HEK293 (cell line): ENCODE measurements at regions not wholly inside any gene's neighbourhood (a gene's known extent, or its start where the extent isn't known, plus 50 kb on each side); places are given as distances from the start of the nearest gene placed in this dataset.

Experiments used
- CTCF ChIA-PET: fragments of 350-600 bp; formaldehyde crosslinking; extraction: SDS; loops from one replicate; lab custom pipeline; 2021; ENCODE audit warnings: antibody characterized with exemption; lab: Yijun Ruan, JAX
- POLR2A ChIA-PET: fragments of 300-600 bp; formaldehyde crosslinking; extraction: SDS; loops from one replicate; lab custom pipeline; 2020; ENCODE audit warnings: antibody characterized with exemption, inconsistent platforms; lab: Yijun Ruan, JAX
- H3K27ac ChIP-seq: fragments of 200-500 bp; sonication (Bioruptor generic); 2 replicates; pipeline ENCODE4 v1.5.1; 2014; ENCODE audit warnings: low read depth, low read length, control low read depth, inconsistent platforms; ENCODE audit errors: extremely low read depth
- H3K36me3 ChIP-seq, 2 experiments: fragments of 200-500 bp in 1 of 2; sonication (Bioruptor generic) in 1 of 2; 1 replicate in 1 of 2; 2 replicates in 1 of 2; pipeline ENCODE4 v1.5.1; 2014 to 2017; ENCODE audit warnings: inconsistent platforms in 2 of 2, low read length in 2 of 2; ENCODE audit not compliant: control insufficient read depth in 2 of 2, insufficient read depth in 1 of 2
- H3K4me1 ChIP-seq: fragments of 200-500 bp; sonication (Bioruptor generic); 2 replicates; pipeline ENCODE4 v1.5.1; 2014; ENCODE audit warnings: mild to moderate bottlenecking, low read length, inconsistent platforms; ENCODE audit not compliant: control insufficient read depth, insufficient read depth
- H3K4me3 ChIP-seq: 2 replicates; pipeline ENCODE4 v1.5.1; 2011; ENCODE audit warnings: low read depth, mild to moderate bottlenecking, control low read depth, low read length, moderate library complexity
- H3K9me3 ChIP-seq: fragments of 200-500 bp; sonication (Bioruptor generic); 2 replicates; pipeline ENCODE4 v1.5.1; 2014; ENCODE audit warnings: low read depth, low read length, inconsistent platforms; ENCODE audit not compliant: control insufficient read depth, insufficient read depth
- GLI4 ChIP-seq: fragments of 450-650 bp; formaldehyde crosslinking; IDR thresholded peaks from 2 replicates; pipeline ENCODE4 v1.5.1; 2016; ENCODE audit warnings: missing biosample characterization, missing genetic modification characterization
- IKZF3 ChIP-seq: fragments of 450-650 bp; IDR thresholded peaks from 2 replicates; pipeline ENCODE4 v1.5.0; 2018; ENCODE audit warnings: missing biosample characterization, mild to moderate bottlenecking, missing genetic modification characterization, moderate library complexity
- KLF7 ChIP-seq: fragments of 450-650 bp; formaldehyde crosslinking; IDR thresholded peaks from 2 replicates; pipeline ENCODE4 v1.5.1; 2016; ENCODE audit warnings: missing biosample characterization, missing genetic modification characterization, borderline replicate concordance
- KLF9 ChIP-seq: fragments of 450-650 bp; formaldehyde crosslinking; IDR thresholded peaks from 2 replicates; pipeline ENCODE4 v1.5.1; 2016; ENCODE audit warnings: missing biosample characterization, missing genetic modification characterization, low read depth
- RBAK ChIP-seq: fragments of 450-650 bp; formaldehyde crosslinking; IDR thresholded peaks from 2 replicates; pipeline ENCODE4 v1.5.1; 2016; ENCODE audit warnings: missing biosample characterization, missing genetic modification characterization
- WT1 ChIP-seq: fragments of 450-650 bp; formaldehyde crosslinking; IDR thresholded peaks from 2 replicates; pipeline ENCODE4 v1.5.1; 2016; ENCODE audit warnings: missing biosample characterization, missing genetic modification characterization
- ZBTB1 ChIP-seq: fragments of 450-650 bp; formaldehyde crosslinking; IDR thresholded peaks from 2 replicates; pipeline ENCODE4 v1.5.1; 2016; ENCODE audit warnings: missing biosample characterization, missing genetic modification characterization
- ZBTB21 ChIP-seq: fragments of 450-650 bp; formaldehyde crosslinking; IDR thresholded peaks from 2 replicates; pipeline ENCODE4 v1.5.1; 2017; ENCODE audit warnings: missing biosample characterization, missing genetic modification characterization
- ZBTB48 ChIP-seq: fragments of 450-650 bp; formaldehyde crosslinking; IDR thresholded peaks from 2 replicates; pipeline ENCODE4 v1.5.1; 2016; ENCODE audit warnings: missing biosample characterization, missing genetic modification characterization
- ZNF10 ChIP-seq: fragments of 450-650 bp; formaldehyde crosslinking; IDR thresholded peaks from 2 replicates; pipeline ENCODE4 v1.5.1; 2017; ENCODE audit warnings: missing biosample characterization, missing genetic modification characterization
- ZNF19 ChIP-seq: fragments of 450-650 bp; formaldehyde crosslinking; IDR thresholded peaks from 2 replicates; pipeline ENCODE4; 2016; ENCODE audit warnings: missing biosample characterization, missing genetic modification characterization, low read depth
- ZNF223 ChIP-seq: fragments of 450-650 bp; formaldehyde crosslinking; IDR thresholded peaks from 2 replicates; pipeline ENCODE4 v1.5.1; 2016; ENCODE audit warnings: missing biosample characterization, missing genetic modification characterization
- ZNF362 ChIP-seq: fragments of 450-650 bp; formaldehyde crosslinking; IDR thresholded peaks from 2 replicates; pipeline ENCODE4 v1.5.1; 2016; ENCODE audit warnings: missing biosample characterization, missing genetic modification characterization
- ZNF433 ChIP-seq: fragments of 450-650 bp; formaldehyde crosslinking; IDR thresholded peaks from 2 replicates; pipeline ENCODE4 v1.5.1; 2016; ENCODE audit warnings: missing biosample characterization, missing genetic modification characterization, low read depth
- ZNF677 ChIP-seq: fragments of 450-650 bp; IDR thresholded peaks from 2 replicates; pipeline ENCODE4 v1.5.0; 2018; ENCODE audit warnings: missing biosample characterization, mild to moderate bottlenecking, missing genetic modification characterization, moderate library complexity
- ZNF776 ChIP-seq: fragments of 450-650 bp; formaldehyde crosslinking; IDR thresholded peaks from 2 replicates; pipeline ENCODE4 v1.5.0; 2017; ENCODE audit warnings: missing biosample characterization, missing genetic modification characterization, borderline replicate concordance
- ZNF837 ChIP-seq: fragments of 450-650 bp; formaldehyde crosslinking; IDR thresholded peaks from 2 replicates; pipeline ENCODE4 v1.5.1; 2016; ENCODE audit warnings: missing biosample characterization, missing genetic modification characterization
- ZNF843 ChIP-seq: fragments of 450-650 bp; formaldehyde crosslinking; IDR thresholded peaks from 2 replicates; pipeline ENCODE4 v1.5.1; 2016; ENCODE audit warnings: missing biosample characterization, missing genetic modification characterization
- ZSCAN30 ChIP-seq: fragments of 450-650 bp; IDR thresholded peaks from 2 replicates; pipeline ENCODE4 v1.5.1; 2018; ENCODE audit warnings: missing biosample characterization, mild to moderate bottlenecking, missing genetic modification characterization, moderate library complexity
- TF ChIP-seq, protein P1 (sequence below): fragments of 450-650 bp; formaldehyde crosslinking; IDR thresholded peaks from 2 replicates; pipeline ENCODE4 v1.5.1; 2017; ENCODE audit warnings: missing biosample characterization, missing genetic modification characterization
- TF ChIP-seq, protein P2 (sequence below): fragments of 450-650 bp; formaldehyde crosslinking; conservative IDR thresholded peaks from 2 replicates; pipeline ENCODE4 v1.5.1; 2016; ENCODE audit warnings: low read depth, missing biosample characterization, missing genetic modification characterization
- TF ChIP-seq, protein P3 (sequence below): fragments of 450-650 bp; formaldehyde crosslinking; IDR thresholded peaks from 2 replicates; pipeline ENCODE4 v1.5.1; 2016; ENCODE audit warnings: missing biosample characterization, missing genetic modification characterization
- TF ChIP-seq, protein P4 (sequence below): fragments of 450-650 bp; formaldehyde crosslinking; IDR thresholded peaks from 2 replicates; pipeline ENCODE4 v1.5.1; 2016; ENCODE audit warnings: missing biosample characterization, missing genetic modification characterization
- TF ChIP-seq, protein P5 (sequence below): fragments of 450-650 bp; formaldehyde crosslinking; IDR thresholded peaks from 2 replicates; pipeline ENCODE4 v1.5.1; 2016; ENCODE audit warnings: missing biosample characterization, missing genetic modification characterization

GRCh38 chr3:59433546-59433945, 383.7 kb upstream of the CFAP20DC start:
- ChIA-PET CTCF (interaction anchor here (0.6 kb wide), 1 partner anchor 853 kb away, joined by 4 read pairs; no protein-coding TSS in a partner anchor), POLR2A (no interaction called here)
- no peaks in the 10 kb centered on the region for H3K9me3 ChIP-seq
- no peak overlapping the region for H3K4me3 ChIP-seq
- no peaks in the 10 kb centered on the region for H3K36me3 ChIP-seq
- TF ChIP-seq ZNF362 (no peak), ZNF677 (tag by site-specific recombination) (no peak), WT1 (no peak), ZBTB21 (tag by site-specific recombination) (no peak), KLF7 (tag by site-specific recombination) (no peak), KLF9 (tag by site-specific recombination) (no peak), RBAK (tag by site-specific recombination) (no peak), ZNF433 (tag by site-specific recombination) (no peak), GLI4 (tag by site-specific recombination) (no peak)
- TF ChIP-seq, protein P1, sequence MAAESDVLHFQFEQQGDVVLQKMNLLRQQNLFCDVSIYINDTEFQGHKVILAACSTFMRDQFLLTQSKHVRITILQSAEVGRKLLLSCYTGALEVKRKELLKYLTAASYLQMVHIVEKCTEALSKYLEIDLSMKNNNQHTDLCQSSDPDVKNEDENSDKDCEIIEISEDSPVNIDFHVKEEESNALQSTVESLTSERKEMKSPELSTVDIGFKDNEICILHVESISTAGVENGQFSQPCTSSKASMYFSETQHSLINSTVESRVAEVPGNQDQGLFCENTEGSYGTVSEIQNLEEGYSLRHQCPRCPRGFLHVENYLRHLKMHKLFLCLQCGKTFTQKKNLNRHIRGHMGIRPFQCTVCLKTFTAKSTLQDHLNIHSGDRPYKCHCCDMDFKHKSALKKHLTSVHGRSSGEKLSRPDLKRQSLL (tag by site-specific recombination) = no peak
- TF ChIP-seq, protein P2, sequence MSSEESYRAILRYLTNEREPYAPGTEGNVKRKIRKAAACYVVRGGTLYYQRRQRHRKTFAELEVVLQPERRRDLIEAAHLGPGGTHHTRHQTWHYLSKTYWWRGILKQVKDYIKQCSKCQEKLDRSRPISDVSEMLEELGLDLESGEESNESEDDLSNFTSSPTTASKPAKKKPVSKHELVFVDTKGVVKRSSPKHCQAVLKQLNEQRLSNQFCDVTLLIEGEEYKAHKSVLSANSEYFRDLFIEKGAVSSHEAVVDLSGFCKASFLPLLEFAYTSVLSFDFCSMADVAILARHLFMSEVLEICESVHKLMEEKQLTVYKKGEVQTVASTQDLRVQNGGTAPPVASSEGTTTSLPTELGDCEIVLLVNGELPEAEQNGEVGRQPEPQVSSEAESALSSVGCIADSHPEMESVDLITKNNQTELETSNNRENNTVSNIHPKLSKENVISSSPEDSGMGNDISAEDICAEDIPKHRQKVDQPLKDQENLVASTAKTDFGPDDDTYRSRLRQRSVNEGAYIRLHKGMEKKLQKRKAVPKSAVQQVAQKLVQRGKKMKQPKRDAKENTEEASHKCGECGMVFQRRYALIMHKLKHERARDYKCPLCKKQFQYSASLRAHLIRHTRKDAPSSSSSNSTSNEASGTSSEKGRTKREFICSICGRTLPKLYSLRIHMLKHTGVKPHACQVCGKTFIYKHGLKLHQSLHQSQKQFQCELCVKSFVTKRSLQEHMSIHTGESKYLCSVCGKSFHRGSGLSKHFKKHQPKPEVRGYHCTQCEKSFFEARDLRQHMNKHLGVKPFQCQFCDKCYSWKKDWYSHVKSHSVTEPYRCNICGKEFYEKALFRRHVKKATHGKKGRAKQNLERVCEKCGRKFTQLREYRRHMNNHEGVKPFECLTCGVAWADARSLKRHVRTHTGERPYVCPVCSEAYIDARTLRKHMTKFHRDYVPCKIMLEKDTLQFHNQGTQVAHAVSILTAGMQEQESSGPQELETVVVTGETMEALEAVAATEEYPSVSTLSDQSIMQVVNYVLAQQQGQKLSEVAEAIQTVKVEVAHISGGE (tag by site-specific recombination) = no peak
- TF ChIP-seq, protein P3, sequence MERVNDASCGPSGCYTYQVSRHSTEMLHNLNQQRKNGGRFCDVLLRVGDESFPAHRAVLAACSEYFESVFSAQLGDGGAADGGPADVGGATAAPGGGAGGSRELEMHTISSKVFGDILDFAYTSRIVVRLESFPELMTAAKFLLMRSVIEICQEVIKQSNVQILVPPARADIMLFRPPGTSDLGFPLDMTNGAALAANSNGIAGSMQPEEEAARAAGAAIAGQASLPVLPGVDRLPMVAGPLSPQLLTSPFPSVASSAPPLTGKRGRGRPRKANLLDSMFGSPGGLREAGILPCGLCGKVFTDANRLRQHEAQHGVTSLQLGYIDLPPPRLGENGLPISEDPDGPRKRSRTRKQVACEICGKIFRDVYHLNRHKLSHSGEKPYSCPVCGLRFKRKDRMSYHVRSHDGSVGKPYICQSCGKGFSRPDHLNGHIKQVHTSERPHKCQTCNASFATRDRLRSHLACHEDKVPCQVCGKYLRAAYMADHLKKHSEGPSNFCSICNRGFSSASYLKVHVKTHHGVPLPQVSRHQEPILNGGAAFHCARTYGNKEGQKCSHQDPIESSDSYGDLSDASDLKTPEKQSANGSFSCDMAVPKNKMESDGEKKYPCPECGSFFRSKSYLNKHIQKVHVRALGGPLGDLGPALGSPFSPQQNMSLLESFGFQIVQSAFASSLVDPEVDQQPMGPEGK (tag by site-specific recombination) = no peak
- no peaks in the 10 kb centered on the region for H3K4me1 ChIP-seq
- no peak overlapping the region for H3K27ac ChIP-seq

DNA sequence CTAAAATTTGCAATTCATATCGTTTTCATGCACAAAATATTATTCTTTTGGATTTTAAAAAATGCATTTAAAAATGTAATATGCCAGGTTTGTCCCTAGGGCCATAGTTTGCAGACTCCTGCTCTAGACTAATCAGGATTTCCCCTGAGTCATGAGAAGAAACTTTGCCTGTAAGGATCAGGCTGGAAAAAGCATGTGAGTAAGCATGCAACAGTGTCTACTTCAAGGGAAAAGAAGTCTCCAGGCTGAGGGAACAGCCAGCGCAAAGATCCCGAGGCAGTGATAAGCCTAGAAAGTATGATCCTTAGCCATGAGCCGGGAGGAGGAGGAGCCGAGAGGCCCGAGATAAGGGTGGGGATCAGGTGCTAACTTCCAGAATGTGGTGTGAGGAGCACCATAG, 382.8 kb upstream of the CFAP20DC start:
- no peak overlapping the region for H3K4me3 ChIP-seq
- ChIA-PET CTCF (no interaction called here), POLR2A (no interaction called here)
- no peaks in the 10 kb centered on the region for H3K9me3 ChIP-seq
- H3K36me3 ChIP-seq = no peaks in the 10 kb centered on the region
- H3K4me1 ChIP-seq = no peaks in the 10 kb centered on the region
- no peak overlapping the region for H3K27ac ChIP-seq
- no peak for TF ChIP-seq IKZF3
- no peak for TF ChIP-seq ZNF776 (tag by site-specific recombination)
- no peak for TF ChIP-seq ZNF837 (tag by site-specific recombination)
- no peak for TF ChIP-seq ZNF19 (tag by site-specific recombination)
- TF ChIP-seq, protein P4, sequence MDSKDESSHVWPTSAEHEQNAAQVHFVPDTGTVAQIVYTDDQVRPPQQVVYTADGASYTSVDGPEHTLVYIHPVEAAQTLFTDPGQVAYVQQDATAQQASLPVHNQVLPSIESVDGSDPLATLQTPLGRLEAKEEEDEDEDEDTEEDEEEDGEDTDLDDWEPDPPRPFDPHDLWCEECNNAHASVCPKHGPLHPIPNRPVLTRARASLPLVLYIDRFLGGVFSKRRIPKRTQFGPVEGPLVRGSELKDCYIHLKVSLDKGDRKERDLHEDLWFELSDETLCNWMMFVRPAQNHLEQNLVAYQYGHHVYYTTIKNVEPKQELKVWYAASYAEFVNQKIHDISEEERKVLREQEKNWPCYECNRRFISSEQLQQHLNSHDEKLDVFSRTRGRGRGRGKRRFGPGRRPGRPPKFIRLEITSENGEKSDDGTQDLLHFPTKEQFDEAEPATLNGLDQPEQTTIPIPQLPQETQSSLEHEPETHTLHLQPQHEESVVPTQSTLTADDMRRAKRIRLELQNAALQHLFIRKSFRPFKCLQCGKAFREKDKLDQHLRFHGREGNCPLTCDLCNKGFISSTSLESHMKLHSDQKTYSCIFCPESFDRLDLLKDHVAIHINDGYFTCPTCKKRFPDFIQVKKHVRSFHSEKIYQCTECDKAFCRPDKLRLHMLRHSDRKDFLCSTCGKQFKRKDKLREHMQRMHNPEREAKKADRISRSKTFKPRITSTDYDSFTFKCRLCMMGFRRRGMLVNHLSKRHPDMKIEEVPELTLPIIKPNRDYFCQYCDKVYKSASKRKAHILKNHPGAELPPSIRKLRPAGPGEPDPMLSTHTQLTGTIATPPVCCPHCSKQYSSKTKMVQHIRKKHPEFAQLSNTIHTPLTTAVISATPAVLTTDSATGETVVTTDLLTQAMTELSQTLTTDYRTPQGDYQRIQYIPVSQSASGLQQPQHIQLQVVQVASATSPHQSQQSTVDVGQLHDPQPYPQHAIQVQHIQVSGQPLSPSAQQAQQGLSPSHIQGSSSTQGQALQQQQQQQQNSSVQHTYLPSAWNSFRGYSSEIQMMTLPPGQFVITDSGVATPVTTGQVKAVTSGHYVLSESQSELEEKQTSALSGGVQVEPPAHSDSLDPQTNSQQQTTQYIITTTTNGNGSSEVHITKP = no peak
- no peak for TF ChIP-seq ZBTB48 (tag by site-specific recombination)
- no peak for TF ChIP-seq ZSCAN30
- TF ChIP-seq, protein P5, sequence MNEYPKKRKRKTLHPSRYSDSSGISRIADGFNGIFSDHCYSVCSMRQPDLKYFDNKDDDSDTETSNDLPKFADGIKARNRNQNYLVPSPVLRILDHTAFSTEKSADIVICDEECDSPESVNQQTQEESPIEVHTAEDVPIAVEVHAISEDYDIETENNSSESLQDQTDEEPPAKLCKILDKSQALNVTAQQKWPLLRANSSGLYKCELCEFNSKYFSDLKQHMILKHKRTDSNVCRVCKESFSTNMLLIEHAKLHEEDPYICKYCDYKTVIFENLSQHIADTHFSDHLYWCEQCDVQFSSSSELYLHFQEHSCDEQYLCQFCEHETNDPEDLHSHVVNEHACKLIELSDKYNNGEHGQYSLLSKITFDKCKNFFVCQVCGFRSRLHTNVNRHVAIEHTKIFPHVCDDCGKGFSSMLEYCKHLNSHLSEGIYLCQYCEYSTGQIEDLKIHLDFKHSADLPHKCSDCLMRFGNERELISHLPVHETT = no peak
- no peak for TF ChIP-seq ZNF10 (tag by site-specific recombination)
- no peak for TF ChIP-seq ZNF223
- no peak for TF ChIP-seq ZBTB1 (tag by site-specific recombination)
- TF ChIP-seq ZNF843 (tag by site-specific recombination) = no peak
